Adrenal gland (tissue), 9 donors: ENCODE measurements at regions not wholly inside any gene's neighbourhood (a gene's known extent, or its start where the extent isn't known, plus 50 kb on each side); places are given as distances from the start of the nearest gene placed in this dataset.

Experiments used
- DNase-seq, 7 donors: peaks; one replicate each; pipeline ENCODE4 v3.0.0-alpha.2; 2019 to 2020
- H3K27ac ChIP-seq, 5 donors: fragments of 200-600 bp; sonication (generic) in 4 of 5; 1 replicate in 3 of 5; 2 replicates in 2 of 5; pipeline versions ENCODE4 v1.5.1 to v1.8.0; 2016 to 2020; ENCODE audit warnings: mild to moderate bottlenecking in 1 of 5
- H3K27me3 ChIP-seq: fragments of 200-600 bp; 2 replicates; pipeline ENCODE4 v1.8.0; 2021
- H3K36me3 ChIP-seq, 2 donors: fragments of 200-600 bp; replicated peaks in 1 of 2; 1 replicate in 1 of 2; 2 replicates in 1 of 2; pipeline versions ENCODE4 v1.5.1 to v1.8.0; 2018 to 2022
- H3K4me1 ChIP-seq, 2 donors: fragments of 200-600 bp; replicated peaks in 1 of 2; 1 replicate in 1 of 2; 2 replicates in 1 of 2; pipeline versions ENCODE4 v1.5.1 to v1.8.0; 2018 to 2021
- H3K4me3 ChIP-seq, 4 donors: fragments of 200-600 bp; sonication (generic) in 3 of 4; one replicate each; pipeline ENCODE4 v1.5.1; 2016 to 2018
- H3K9me3 ChIP-seq, 3 donors: fragments of 200-600 bp; sonication (generic) in 1 of 3; replicated peaks in 1 of 3; 1 replicate in 2 of 3; 2 replicates in 1 of 3; pipeline versions ENCODE4 v1.5.1 to v1.8.0; 2016 to 2021
- CTCF ChIP-seq, 6 experiments: fragments of 450-650 bp in 4 of 6; fragments of 200-600 bp in 2 of 6; sonication (generic) in 1 of 6; IDR thresholded peaks; 1 replicate in 5 of 6; 2 replicates in 1 of 6; pipeline versions ENCODE4 v1.5.1 to v1.8.0; 2016 to 2021; ENCODE audit warnings: antibody characterized with exemption in 6 of 6, mild to moderate bottlenecking in 2 of 6, moderate library complexity in 1 of 6
- POLR2A ChIP-seq, 2 donors: fragments of 450-650 bp; IDR thresholded peaks; one replicate each; pipeline ENCODE4 v1.6.1; 2017; ENCODE audit warnings: antibody characterized with exemption in 2 of 2, mild to moderate bottlenecking in 2 of 2, moderate library complexity in 1 of 2
- WGBS, 4 donors: extraction: QIAGEN DNeasy Blood & Tissue Kit in 2 of 4; methylation state at CpG; one replicate each; pipeline versions ENCODE4 v1.1.5 to v1.1.7; 2013 to 2017; 5-methylcytosine and 5-hydroxymethylcytosine counted together
- intact Hi-C, 2 donors: fragments of 100-400 bp; cut with DNase I; formaldehyde crosslinking; loops; one replicate each; pipeline versions ENCODE4 v1.14.1 to v1.15.0; 2022 to 2023
- donor health status: healthy with polysubstance abuse.
- donor health status: Bipolar disorder and iron deficiency.
- donor health status: DM: yes; HTN: yes; CAD: no.
- donor health status: DM: no; HTN: no; CAD: no.
- donor health status: DM: no; HTN: no; CAD: no.

GRCh38 chr18:2281523-2282199 lies 289.6 kb downstream of the METTL4 start:
- 64 to 81% (median 74%) methylated on average over 11 of the region's 11 CpGs for WGBS, 4 donors
- Histone ChIP-seq H3K4me3 (no peak overlapping the region), H3K36me3 (no peaks in the 10 kb centered on the region), H3K4me1 (no peaks in the 10 kb centered on the region), H3K27me3 (no peaks in the 10 kb centered on the region), H3K27ac (no peak overlapping the region), H3K9me3 (no peaks in the 10 kb centered on the region)
- intact Hi-C loops = no loop called here
- DNase-seq = no peak
- TF ChIP-seq CTCF (IDR thresholded peaks at IDR 0.05) = no peak
- TF ChIP-seq POLR2A (IDR thresholded peaks at IDR 0.05) = no peak

- intact Hi-C loops = no loop called here
These were observed 278.0 kb downstream of the METTL4 start for GRCh38 chr18:2293109-2293839.

GRCh38 chr18:2301316-2301715 lies 270.0 kb downstream of the METTL4 start:
- no peaks in the 10 kb centered on the region for H3K4me1 ChIP-seq
- no peak overlapping the region for H3K27ac ChIP-seq
- no peaks in the 10 kb centered on the region for H3K27me3 ChIP-seq
- no peak overlapping the region for H3K4me3 ChIP-seq
- no peak for DNase-seq
- no peaks in the 10 kb centered on the region for H3K36me3 ChIP-seq
- WGBS, 4 donors = 56 to 88% (median 81%) methylated on average over 2 of the region's 2 CpGs
- intact Hi-C loops = no loop called here
- H3K9me3 ChIP-seq = no peaks in the 10 kb centered on the region
- TF ChIP-seq POLR2A (IDR thresholded peaks at IDR 0.05) (no peak), CTCF (IDR thresholded peaks at IDR 0.05) (no peak)

More at GRCh38 chr18:2293109-2293839, 278.0 kb downstream of the METTL4 start:
- H3K4me1 ChIP-seq = no peaks in the 10 kb centered on the region
- H3K36me3 ChIP-seq = no peaks in the 10 kb centered on the region
- WGBS, 4 donors = 72 to 90% (median 78%) methylated on average over 4 to 7 of the region's 7 CpGs
- no peak for DNase-seq
- no peaks in the 10 kb centered on the region for H3K9me3 ChIP-seq
- TF ChIP-seq CTCF (IDR thresholded peaks at IDR 0.05) (no peak), POLR2A (IDR thresholded peaks at IDR 0.05) (no peak)
- H3K4me3 ChIP-seq = no peak overlapping the region
- H3K27ac ChIP-seq = no peak overlapping the region
- no peaks in the 10 kb centered on the region for H3K27me3 ChIP-seq

GRCh38 chr18:2302012-2302411 lies 269.3 kb downstream of the METTL4 start:
- intact Hi-C loops = no loop called here
- DNase-seq = no peak
- Histone ChIP-seq H3K9me3 (no peaks in the 10 kb centered on the region), H3K27me3 (no peaks in the 10 kb centered on the region), H3K36me3 (no peaks in the 10 kb centered on the region), H3K4me1 (no peaks in the 10 kb centered on the region), H3K27ac (no peak overlapping the region), H3K4me3 (no peak overlapping the region)
- 22 to 58% (median 40%) methylated on average over 1 of the region's 1 CpG for WGBS, 4 donors
- no peak for TF ChIP-seq CTCF (IDR thresholded peaks at IDR 0.05)
- no peak for TF ChIP-seq POLR2A (IDR thresholded peaks at IDR 0.05)
